IMR-90 (cell line): ENCODE measurements at regions not wholly inside any gene's neighbourhood (a gene's known extent, or its start where the extent isn't known, plus 50 kb on each side); places are given as distances from the start of the nearest gene placed in this dataset.
"Not testable (repeated sequence)": the region's sequence is repeated elsewhere in the genome, so short reads cannot be mapped to it uniquely, and the experiment has no call there.

Experiments
- ATAC-seq: fragments of 200-7000 bp; cut with Tn5 transposase; 2 replicates; pipeline ENCODE4 v1.9.1; 2020; ENCODE audit warnings: low read depth, mild to moderate bottlenecking, moderate library complexity
- BruUV-seq: library from RNA; stranded (reverse); fragments of 400-500 nt; replicated peaks from 2 replicates; lab custom pipeline; 2021; lab: Mats Ljungman, UMichigan
- CTCF ChIA-PET: fragments of 300-600 bp; formaldehyde crosslinking; extraction: SDS; loops from one replicate; lab custom pipeline; 2021; ENCODE audit warnings: antibody characterized with exemption; lab: Yijun Ruan, JAX
- POLR2A ChIA-PET: fragments of 300-600 bp; sonication (Branson Sonifier 250); formaldehyde crosslinking; loops from one replicate; lab custom pipeline; 2022; ENCODE audit warnings: antibody characterized with exemption; ENCODE audit not compliant: unreplicated experiment; lab: Charles Lee
- DNase-seq: peaks from one replicate; pipeline ENCODE4 v3.0.0; 2013
- H2AFZ ChIP-seq: replicated peaks from 2 replicates; pipeline ENCODE3; 2013; ENCODE audit warnings: low read length, mild to moderate bottlenecking; ENCODE audit not compliant: poor library complexity
- H2AK5ac ChIP-seq: 2 replicates; pipeline ENCODE4 v1.6.1; 2013; ENCODE audit warnings: low read depth, low read length, inconsistent platforms
- H2AK9ac ChIP-seq: replicated peaks from 2 replicates; pipeline ENCODE3; 2013; ENCODE audit warnings: mild to moderate bottlenecking, low read depth, low read length, moderate library complexity; ENCODE audit not compliant: poor library complexity
- H2BK120ac ChIP-seq: 2 replicates; pipeline ENCODE4 v1.6.1; 2013; ENCODE audit warnings: low read depth, low read length, inconsistent platforms
- H2BK15ac ChIP-seq: 3 replicates; pipeline ENCODE4 v1.6.1; 2013; ENCODE audit warnings: low read depth, low read length, inconsistent platforms
- H2BK20ac ChIP-seq: 2 replicates; pipeline ENCODE4 v1.6.1; 2013; ENCODE audit warnings: low read depth, mild to moderate bottlenecking, inconsistent platforms, low read length, moderate library complexity
- H2BK5ac ChIP-seq: 2 replicates; pipeline ENCODE4 v1.6.1; 2013; ENCODE audit warnings: mild to moderate bottlenecking, low read depth, low read length, inconsistent platforms; ENCODE audit not compliant: poor library complexity, severe bottlenecking
- H3K14ac ChIP-seq: replicated peaks from 2 replicates; pipeline ENCODE4 v1.6.1; 2013; ENCODE audit warnings: low read depth, low read length, inconsistent platforms
- H3K18ac ChIP-seq: 2 replicates; pipeline ENCODE4 v1.6.1; 2013; ENCODE audit warnings: low read depth, low read length, control low read depth
- H3K23ac ChIP-seq: 2 replicates; pipeline ENCODE4 v1.6.1; 2013; ENCODE audit warnings: low read depth, low read length, inconsistent platforms
- H3K27ac ChIP-seq: 2 replicates; pipeline ENCODE4 v1.5.1; 2013; ENCODE audit warnings: mild to moderate bottlenecking, control low read depth, low read length; ENCODE audit not compliant: insufficient read depth
- H3K27me3 ChIP-seq: 2 replicates; pipeline ENCODE4 v1.6.1; 2013; ENCODE audit warnings: low read length; ENCODE audit not compliant: control insufficient read depth, insufficient read depth
- H3K36me3 ChIP-seq: 2 replicates; pipeline ENCODE4 v1.6.1; 2013; ENCODE audit warnings: low read length, mixed read lengths; ENCODE audit not compliant: control insufficient read depth, insufficient read depth
- H3K4ac ChIP-seq: 2 replicates; pipeline ENCODE4 v1.6.1; 2013; ENCODE audit warnings: low read depth, low read length, inconsistent platforms
- H3K4me1 ChIP-seq: 2 replicates; pipeline ENCODE4 v1.6.1; 2013; ENCODE audit warnings: low read length, mixed read lengths; ENCODE audit not compliant: control insufficient read depth, insufficient read depth
- H3K4me2 ChIP-seq: 2 replicates; pipeline ENCODE4 v1.6.1; 2013; ENCODE audit warnings: low read depth, mild to moderate bottlenecking, control low read depth, low read length, moderate library complexity
- H3K4me3 ChIP-seq: 2 replicates; pipeline ENCODE4 v1.5.1; 2013; ENCODE audit warnings: low read depth, mild to moderate bottlenecking, control low read depth, low read length, moderate library complexity; ENCODE audit not compliant: insufficient read depth
- H3K56ac ChIP-seq: 2 replicates; pipeline ENCODE4 v1.6.1; 2013; ENCODE audit warnings: low read length, inconsistent platforms; ENCODE audit not compliant: insufficient read depth; ENCODE audit errors: extremely low read depth
- H3K79me1 ChIP-seq, 2 experiments: 2 replicates each; pipeline ENCODE4 v1.6.1; 2013; ENCODE audit warnings: low read length in 2 of 2, inconsistent platforms in 1 of 2, low read depth in 1 of 2
- H3K9ac ChIP-seq: 2 replicates; pipeline ENCODE4 v1.6.1; 2013; ENCODE audit warnings: low read depth, low read length, control low read depth
- H3K9me1 ChIP-seq: 2 replicates; pipeline ENCODE4 v1.6.1; 2013; ENCODE audit warnings: low read length, inconsistent platforms; ENCODE audit not compliant: insufficient read depth
- H3K9me3 ChIP-seq: 2 replicates; pipeline ENCODE4 v1.6.1; 2013; ENCODE audit warnings: low read length; ENCODE audit not compliant: control insufficient read depth, insufficient read depth
- H4K20me1 ChIP-seq: 2 replicates; pipeline ENCODE4 v1.6.1; 2013; ENCODE audit warnings: low read length, inconsistent platforms; ENCODE audit not compliant: insufficient read depth
- H4K5ac ChIP-seq: 2 replicates; pipeline ENCODE4 v1.6.1; 2013; ENCODE audit warnings: mild to moderate bottlenecking, low read depth, low read length, control low read depth
- H4K8ac ChIP-seq, 2 experiments: 2 replicates each; pipeline ENCODE4 v1.6.1; 2013; ENCODE audit warnings: low read depth in 2 of 2, low read length in 2 of 2, control low read depth in 1 of 2, inconsistent platforms in 1 of 2
- H4K91ac ChIP-seq: 2 replicates; pipeline ENCODE4 v1.6.1; 2013; ENCODE audit warnings: low read depth, low read length, inconsistent platforms; ENCODE audit not compliant: insufficient read depth
- POLR2A ChIP-seq: IDR thresholded peaks from 2 replicates; pipeline ENCODE4 v1.6.1; 2012; ENCODE audit warnings: mild to moderate bottlenecking, low read depth, low read length
- WGBS, 2 experiments: methylation state at CpG; one replicate each; pipeline versions ENCODE4 v1.1.5 to v1.1.7; 2013; ENCODE audit warnings: missing lambda C conversion rate in 2 of 2; ENCODE audit not compliant: insufficient read length in 1 of 2; ENCODE audit errors: extremely low coverage in 2 of 2; 5-methylcytosine and 5-hydroxymethylcytosine counted together
- dilution Hi-C: fragments of 300-500 bp; cut with HindIII; formaldehyde crosslinking; loops from one replicate; pipeline ENCODE4 v1.14.3; 2018; ENCODE audit warnings: low sequenced_read_pairs; ENCODE audit not compliant: unreplicated experiment
- in situ Hi-C: fragments of 300-500 bp; cut with MboI; formaldehyde crosslinking; loops from 3 replicates; pipeline ENCODE4 v1.14.3; 2019; ENCODE audit warnings: low sequenced_read_pairs, inconsistent platforms, mixed read lengths
- intact Hi-C: fragments of 100-400 bp; cut with micrococcal nuclease; formaldehyde crosslinking; loops from 2 replicates; pipeline ENCODE4 v1.10.0; 2022

- peak overlapping the region; percentile 46 for H3K23ac ChIP-seq
- POLR2A ChIA-PET, H3K4me3 ChIP-seq, H2AK9ac ChIP-seq, H3K36me3 ChIP-seq, DNase-seq, BruUV-seq, H3K4me2 ChIP-seq, ATAC-seq, H3K9me1 ChIP-seq, in situ Hi-C loops, H3K9me3 ChIP-seq, dilution Hi-C loops, intact Hi-C loops, CTCF ChIA-PET, H4K20me1 ChIP-seq, H3K27me3 ChIP-seq, H2AFZ ChIP-seq: not testable (repeated sequence)
- H2BK120ac ChIP-seq: peak overlapping the region; percentile 95
- H2AK5ac ChIP-seq: peak overlapping the region; percentile 91
- H3K56ac ChIP-seq: peak overlapping the region; percentile 66; the same call in 1 of the 2 replicates
- H4K8ac ChIP-seq: peak overlapping the region; percentile 74 to 83
- H3K18ac ChIP-seq: peak overlapping the region; percentile 91
- peaks cover 44% of the 10 kb centered on the region for H3K4me1 ChIP-seq
- H2BK15ac ChIP-seq: peak overlapping the region; percentile 99
- peak overlapping the region; percentile 86 for H4K5ac ChIP-seq
- peaks cover 8 to 26% of the 10 kb centered on the region in 2 experiments; a peak in 3 of 4 replicates for H3K79me1 ChIP-seq
- H2BK20ac ChIP-seq: peak overlapping the region; percentile 79
- peak overlapping the region; percentile 95 for H4K91ac ChIP-seq
- H3K9ac ChIP-seq: peak overlapping the region; percentile 63
- peak overlapping the region; percentile 82 for H2BK5ac ChIP-seq
- H3K14ac ChIP-seq: peak overlapping the region; percentile 94
- peak overlapping the region; percentile 93 for H3K27ac ChIP-seq
- 50% methylated on average over 1 of the region's 10 CpGs; no CpG with 5 or more reads in 1 of the 2 experiments for WGBS, 2 experiments
- TF ChIP-seq POLR2A: peak; percentile 23; the same call in 1 of the 2 replicates
- peak overlapping the region; percentile 94 for H3K4ac ChIP-seq
These were observed 144.9 kb upstream of the ZNF469 start for GRCh38 chr16:88237761-88238415.
